GM20000 (cell line): ENCODE measurements at regions not wholly inside any gene's neighbourhood (a gene's known extent, or its start where the extent isn't known, plus 50 kb on each side); places are given as distances from the start of the nearest gene placed in this dataset.

ENCODE experiments used
- DNase-seq: peaks from one replicate; pipeline ENCODE4 v3.0.0; 2012; ENCODE audit warnings: low spot score
- CTCF ChIP-seq: IDR thresholded peaks from 2 replicates; pipeline ENCODE4 v1.5.1; 2012; ENCODE audit warnings: mild to moderate bottlenecking, control low read depth; ENCODE audit errors: extremely low read depth, missing control alignments

- TF ChIP-seq CTCF, result no peak
- DNase-seq, result no peak
Observed at GRCh38 chr3:84891851-84892250, 66.9 kb upstream of the CADM2 start.

- no peak for DNase-seq
- TF ChIP-seq CTCF, result no peak
Observed at GRCh38 chr3:84893211-84893610, 65.6 kb upstream of the CADM2 start.

GRCh38 chr3:84904212-84904611 lies 54.6 kb upstream of the CADM2 start:
- no peak for DNase-seq
- TF ChIP-seq CTCF, result no peak

GRCh38 chr3:84904816-84905555 lies 53.8 kb upstream of the CADM2 start:
- no peak for DNase-seq
- TF ChIP-seq CTCF, result no peak

- TF ChIP-seq CTCF, result no peak
Observed at GRCh38 chr3:84905556-84905920, 53.3 kb upstream of the CADM2 start.

GRCh38 chr3:84906065-84906464 lies 52.7 kb upstream of the CADM2 start:
- no peak for TF ChIP-seq CTCF
- DNase-seq, result no peak

More at GRCh38 chr3:84905556-84905920, 53.3 kb upstream of the CADM2 start:
- DNase-seq, result no peak
